ENCODE measurements at regions not wholly inside any gene's neighbourhood (a gene's known extent, or its start where the extent isn't known, plus 50 kb on each side); places are given as distances from the start of the nearest gene placed in this dataset.

GRCh38 chr13:107069108-107069776 lies 501.3 kb upstream of the ARGLU1 start:
- no peak for FAIRE-seq
- no peak for DNase-seq (ENCODE audit: low spot score)

GRCh38 chr13:107067381-107067780 lies 499.4 kb upstream of the ARGLU1 start:
- DNase-seq (ENCODE audit: low spot score) (no peak), FAIRE-seq (no peak)

- FAIRE-seq = no peak
Observed at GRCh38 chr13:107066355-107066754, 498.4 kb upstream of the ARGLU1 start.

GRCh38 chr13:107065036-107065435 lies 497.1 kb upstream of the ARGLU1 start:
- FAIRE-seq (no peak), DNase-seq (ENCODE audit: low spot score) (no peak)

More at GRCh38 chr13:107066355-107066754, 498.4 kb upstream of the ARGLU1 start:
- DNase-seq (ENCODE audit: low spot score) = no peak

- FAIRE-seq = no peak
- no peak for DNase-seq (ENCODE audit: low spot score)
Observed at GRCh38 chr13:107057028-107057631, 489.2 kb upstream of the ARGLU1 start.

- no peak for FAIRE-seq
Observed at GRCh38 chr13:107043021-107043956, 475.4 kb upstream of the ARGLU1 start.

GRCh38 chr13:107035778-107036177 lies 467.8 kb upstream of the ARGLU1 start:
- FAIRE-seq (no peak), DNase-seq (ENCODE audit: low spot score) (no peak)

More at GRCh38 chr13:107043021-107043956, 475.4 kb upstream of the ARGLU1 start:
- DNase-seq (ENCODE audit: low spot score) = no peak

- FAIRE-seq = no peak
Observed at GRCh38 chr13:107035186-107035585, 467.2 kb upstream of the ARGLU1 start.

GRCh38 chr13:107034236-107034872 lies 466.4 kb upstream of the ARGLU1 start:
- FAIRE-seq (no peak), DNase-seq (ENCODE audit: low spot score) (no peak)

More at GRCh38 chr13:107035186-107035585, 467.2 kb upstream of the ARGLU1 start:
- DNase-seq (ENCODE audit: low spot score) = no peak

- DNase-seq (ENCODE audit: low spot score) (no peak), FAIRE-seq (no peak)
Observed at GRCh38 chr13:107031716-107032115, 463.8 kb upstream of the ARGLU1 start.

- no peak for DNase-seq (ENCODE audit: low spot score)
- FAIRE-seq = no peak
Observed at GRCh38 chr13:107028751-107029150, 460.8 kb upstream of the ARGLU1 start.

GRCh38 chr13:107025991-107026390 lies 458.1 kb upstream of the ARGLU1 start:
- no peak for FAIRE-seq
- no peak for DNase-seq (ENCODE audit: low spot score)

- FAIRE-seq (no peak), DNase-seq (ENCODE audit: low spot score) (no peak)
Observed at GRCh38 chr13:107023335-107023734, 455.4 kb upstream of the ARGLU1 start.

- DNase-seq (ENCODE audit: low spot score) (no peak), FAIRE-seq (no peak)
Observed at GRCh38 chr13:107020393-107020792, 452.5 kb upstream of the ARGLU1 start.

GRCh38 chr13:107018285-107018684 lies 450.3 kb upstream of the ARGLU1 start:
- DNase-seq (ENCODE audit: low spot score) (no peak), FAIRE-seq (no peak)

- FAIRE-seq (no peak), DNase-seq (ENCODE audit: low spot score) (no peak)
Observed at GRCh38 chr13:107006661-107007060, 438.7 kb upstream of the ARGLU1 start.

- no peak for DNase-seq (ENCODE audit: low spot score)
- FAIRE-seq = no peak
Observed at GRCh38 chr13:107005577-107005976, 437.6 kb upstream of the ARGLU1 start.

- DNase-seq (ENCODE audit: low spot score) (no peak), FAIRE-seq (no peak)
Observed at GRCh38 chr13:107003911-107004310, 436.0 kb upstream of the ARGLU1 start.

- no peak for FAIRE-seq
- no peak for DNase-seq (ENCODE audit: low spot score)
Observed at GRCh38 chr13:106998664-106999063, 430.7 kb upstream of the ARGLU1 start.

- FAIRE-seq (no peak), DNase-seq (ENCODE audit: low spot score) (no peak)
Observed at GRCh38 chr13:106997696-106998095, 429.8 kb upstream of the ARGLU1 start.

- FAIRE-seq = no peak
- no peak for DNase-seq (ENCODE audit: low spot score)
Observed at GRCh38 chr13:106996867-106997618, 429.1 kb upstream of the ARGLU1 start.
